ENCODE measurements at regions not wholly inside any gene's neighbourhood (a gene's known extent, or its start where the extent isn't known, plus 50 kb on each side); places are given as distances from the start of the nearest gene placed in this dataset.

GRCh38 chr3:88876724-88877123, 230.7 kb upstream of the EPHA3 start:
- H4K8ac ChIP-seq (ENCODE audit: low read depth in 2 of 2, low read length in 2 of 2): no peak overlapping the region
- H3K79me1 ChIP-seq (ENCODE audit: low read depth in 1 of 2, low read length in 2 of 2): no peaks in the 10 kb centered on the region
- no peak overlapping the region for H2BK15ac ChIP-seq (ENCODE audit: low read depth, low read length)
- no peak overlapping the region for H3K27ac ChIP-seq (ENCODE audit: insufficient read depth, low read length)
- no peak for DNase-seq
- no peak overlapping the region for H3K14ac ChIP-seq (replicated peaks; ENCODE audit: low read depth, low read length)
- TF ChIP-seq MXI1 (IDR thresholded peaks at IDR 0.05; ENCODE audit: borderline replicate concordance, low read depth, low read length) (no peak), RFX5 (IDR thresholded peaks at IDR 0.05; ENCODE audit: low read depth, low read length) (no peak), CEBPB (IDR thresholded peaks at IDR 0.05; ENCODE audit: low read depth, low read length) (no peak), ELK1 (IDR thresholded peaks at IDR 0.05; ENCODE audit: borderline replicate concordance, low read depth, low read length) (no peak), RCOR1 (IDR thresholded peaks at IDR 0.05; ENCODE audit: insufficient replicate concordance, low read length) (no peak), CHD1 (IDR thresholded peaks at IDR 0.05; ENCODE audit: low read depth, low read length) (no peak), BHLHE40 (IDR thresholded peaks at IDR 0.05; ENCODE audit: low read depth, low read length) (no peak), MAZ (IDR thresholded peaks at IDR 0.05; ENCODE audit: borderline replicate concordance, low read depth, low read length) (no peak), MAFK (IDR thresholded peaks at IDR 0.05; ENCODE audit: low read depth, low read length) (no peak), NFE2L2 (IDR thresholded peaks at IDR 0.05; ENCODE audit: low read depth, low read length) (no peak), USF2 (IDR thresholded peaks at IDR 0.05; ENCODE audit: low read depth, low read length) (no peak), SMC3 (IDR thresholded peaks at IDR 0.05; ENCODE audit: low read depth, low read length) (no peak), CTCF (conservative IDR thresholded peaks at IDR 0.05; ENCODE audit: low read depth, low read length) (no peak), POLR2A (IDR thresholded peaks at IDR 0.05; ENCODE audit: low read depth, low read length) (no peak), FOS (IDR thresholded peaks at IDR 0.05; ENCODE audit: low read depth, low read length) (no peak), RAD21 (IDR thresholded peaks at IDR 0.05; ENCODE audit: low read length) (no peak)
- no TSS peak for BruUV-seq (replicated peaks)
- H2BK5ac ChIP-seq (ENCODE audit: low read depth, low read length, poor library complexity, severe bottlenecking): no peak overlapping the region
- no peak overlapping the region for H3K23ac ChIP-seq (ENCODE audit: low read depth, low read length)
- ATAC-seq (ENCODE audit: low read depth): no peak
- CTCF ChIA-PET: interaction anchor here (0.6 kb wide), 2 partner anchors 854 to 955 kb away, joined by 4 to 5 read pairs; no protein-coding TSS in a partner anchor
- no peaks in the 10 kb centered on the region for H3K9me3 ChIP-seq (ENCODE audit: control insufficient read depth, insufficient read depth, low read length)
- H4K5ac ChIP-seq (ENCODE audit: low read depth, low read length): no peak overlapping the region
- H3K9ac ChIP-seq (ENCODE audit: low read depth, low read length): no peak overlapping the region
- intact Hi-C loops (cut with micrococcal nuclease) (no loop called here), dilution Hi-C loops (cut with HindIII; ENCODE audit: low sequenced_read_pairs, unreplicated experiment) (no loop called here), in situ Hi-C loops (cut with MboI; ENCODE audit: low sequenced_read_pairs) (no loop called here)
- no peak overlapping the region for H2AK5ac ChIP-seq (ENCODE audit: low read depth, low read length)
- no peaks in the 10 kb centered on the region for H3K27me3 ChIP-seq (ENCODE audit: control insufficient read depth, insufficient read depth, low read length)
- H3K4me2 ChIP-seq (ENCODE audit: low read depth, low read length): no peak overlapping the region
- no peaks in the 10 kb centered on the region for H3K4me1 ChIP-seq (ENCODE audit: control insufficient read depth, insufficient read depth, low read length)
- H3K18ac ChIP-seq (ENCODE audit: low read depth, low read length): no peak overlapping the region
- POLR2A ChIA-PET (ENCODE audit: unreplicated experiment): no interaction called here
- H2BK120ac ChIP-seq (ENCODE audit: low read depth, low read length): no peak overlapping the region
- no peaks in the 10 kb centered on the region for H3K9me1 ChIP-seq (ENCODE audit: insufficient read depth, low read length)
- H2BK20ac ChIP-seq (ENCODE audit: low read depth, low read length): no peak overlapping the region
- H2AFZ ChIP-seq (replicated peaks; ENCODE audit: low read length, poor library complexity): no peak overlapping the region
- H3K4me3 ChIP-seq (ENCODE audit: insufficient read depth, low read depth, low read length): no peak overlapping the region
- no peak overlapping the region for H4K91ac ChIP-seq (ENCODE audit: insufficient read depth, low read depth, low read length)
- 100% methylated on average over 1 of the region's 4 CpGs; no CpG with 5 or more reads in 1 of the 2 experiments for WGBS, 2 experiments (ENCODE audit: extremely low coverage in 2 of 2, insufficient read length in 1 of 2)
- no peak overlapping the region for H3K56ac ChIP-seq (ENCODE audit: extremely low read depth, insufficient read depth, low read length)
- H3K36me3 ChIP-seq (ENCODE audit: control insufficient read depth, insufficient read depth, low read length): no peaks in the 10 kb centered on the region
- H4K20me1 ChIP-seq (ENCODE audit: insufficient read depth, low read length): no peaks in the 10 kb centered on the region
- H2AK9ac ChIP-seq (replicated peaks; ENCODE audit: low read depth, low read length, poor library complexity): no peak overlapping the region
- no peak overlapping the region for H3K4ac ChIP-seq (ENCODE audit: low read depth, low read length)

Measured in IMR-90 (cell line).